ENCODE measurements at regions not wholly inside any gene's neighbourhood (a gene's known extent, or its start where the extent isn't known, plus 50 kb on each side); places are given as distances from the start of the nearest gene placed in this dataset.
"Not testable (repeated sequence)": the region's sequence is repeated elsewhere in the genome, so short reads cannot be mapped to it uniquely, and the experiment has no call there.

GRCh38 chr4:188435381-188435780 lies 296.1 kb downstream of the TRIML1 start:
- no peak overlapping the region for H3K4me3 Mint-ChIP-seq
- TF ChIP-seq CTCF (IDR thresholded peaks at IDR 0.05), result no peak
- POLR2A ChIA-PET, result no interaction called here
- ATAC-seq (ENCODE audit: poor library complexity) (no peak), DNase-seq (no peak)
- no peak overlapping the region for H3K27ac Mint-ChIP-seq
- peaks cover 0 to 25% of the 10 kb centered on the region in 2 experiments for H3K9me3 ChIP-seq (ENCODE audit: control insufficient read depth in 1 of 2, insufficient read depth in 1 of 2, low read length in 2 of 2)
- H3K4me1 ChIP-seq (ENCODE audit: insufficient read depth, low read length), result no peaks in the 10 kb centered on the region
- no peak overlapping the region for H3K27ac ChIP-seq (ENCODE audit: low read depth in 1 of 2, low read length in 2 of 2)
- no peaks in the 10 kb centered on the region for H3K36me3 Mint-ChIP-seq (ENCODE audit: low read depth)
- peaks cover 21% of the 10 kb centered on the region for H3K9me3 Mint-ChIP-seq
- no peaks in the 10 kb centered on the region for H3K27me3 Mint-ChIP-seq
- CTCF ChIA-PET, result no interaction called here
- intact Hi-C loops (cut with DNase I, micrococcal nuclease), result no loop called here
- no peak overlapping the region for H3K4me3 ChIP-seq (ENCODE audit: low read length)
- no peaks in the 10 kb centered on the region for H3K27me3 ChIP-seq (ENCODE audit: control insufficient read depth in 1 of 2, insufficient read depth in 2 of 2, low read length in 2 of 2)
- H3K36me3 ChIP-seq (ENCODE audit: insufficient read depth, low read length), result no peaks in the 10 kb centered on the region
- H3K4me1 Mint-ChIP-seq (ENCODE audit: low read depth), result no peaks in the 10 kb centered on the region

- Histone ChIP-seq H3K9me3 (ENCODE audit: control insufficient read depth in 1 of 2, insufficient read depth in 1 of 2, low read length in 2 of 2) (peaks cover 0 to 22% of the 10 kb centered on the region in 2 experiments), H3K4me3 (ENCODE audit: low read length) (no peak overlapping the region), H3K27me3 (ENCODE audit: control insufficient read depth in 1 of 2, insufficient read depth in 2 of 2, low read length in 2 of 2) (no peaks in the 10 kb centered on the region), H3K4me1 (ENCODE audit: insufficient read depth, low read length) (no peaks in the 10 kb centered on the region), H3K36me3 (ENCODE audit: insufficient read depth, low read length) (no peaks in the 10 kb centered on the region), H3K27ac (ENCODE audit: low read depth in 1 of 2, low read length in 2 of 2) (no peak overlapping the region)
- ATAC-seq (ENCODE audit: poor library complexity) (no peak), DNase-seq (no peak)
- CTCF ChIA-PET, result no interaction called here
- H3K27me3 Mint-ChIP-seq, result no peaks in the 10 kb centered on the region
- TF ChIP-seq CTCF (IDR thresholded peaks at IDR 0.05), result no peak
- no peaks in the 10 kb centered on the region for H3K36me3 Mint-ChIP-seq (ENCODE audit: low read depth)
- H3K9me3 Mint-ChIP-seq, result peaks cover 18% of the 10 kb centered on the region
- no peak overlapping the region for H3K27ac Mint-ChIP-seq
- H3K4me3 Mint-ChIP-seq, result no peak overlapping the region
- POLR2A ChIA-PET, result no interaction called here
- intact Hi-C loops (cut with DNase I, micrococcal nuclease), result no loop called here
- no peaks in the 10 kb centered on the region for H3K4me1 Mint-ChIP-seq (ENCODE audit: low read depth)
Observed at GRCh38 chr4:188437535-188437934, 298.3 kb downstream of the TRIML1 start.

- POLR2A ChIA-PET; H3K4me3 Mint-ChIP-seq; CTCF ChIA-PET; H3K27me3 ChIP-seq (ENCODE audit: control insufficient read depth in 1 of 2, insufficient read depth in 2 of 2, low read length in 2 of 2); DNase-seq; H3K27me3 Mint-ChIP-seq; H3K4me3 ChIP-seq (ENCODE audit: low read length); H3K4me1 ChIP-seq (ENCODE audit: insufficient read depth, low read length); H3K36me3 ChIP-seq (ENCODE audit: insufficient read depth, low read length); H3K36me3 Mint-ChIP-seq (ENCODE audit: low read depth); H3K27ac Mint-ChIP-seq; H3K4me1 Mint-ChIP-seq (ENCODE audit: low read depth); H3K27ac ChIP-seq (ENCODE audit: low read depth in 1 of 2, low read length in 2 of 2); intact Hi-C loops (cut with DNase I, micrococcal nuclease); ATAC-seq (ENCODE audit: poor library complexity): not testable (repeated sequence)
- peaks cover 0 to 18% of the 10 kb centered on the region in 2 experiments for H3K9me3 ChIP-seq (ENCODE audit: control insufficient read depth in 1 of 2, insufficient read depth in 1 of 2, low read length in 2 of 2)
- peaks cover 16% of the 10 kb centered on the region for H3K9me3 Mint-ChIP-seq
Observed at GRCh38 chr4:188438391-188438824, 299.2 kb downstream of the TRIML1 start.

- ChIA-PET POLR2A (no interaction called here), CTCF (no interaction called here)
- no peaks in the 10 kb centered on the region for H3K27me3 Mint-ChIP-seq
- Histone ChIP-seq H3K4me3 (ENCODE audit: low read length) (no peak overlapping the region), H3K9me3 (ENCODE audit: control insufficient read depth in 1 of 2, insufficient read depth in 1 of 2, low read length in 2 of 2) (peaks cover 0 to 23% of the 10 kb centered on the region in 2 experiments), H3K4me1 (ENCODE audit: insufficient read depth, low read length) (no peaks in the 10 kb centered on the region), H3K27ac (ENCODE audit: low read depth in 1 of 2, low read length in 2 of 2) (no peak overlapping the region), H3K36me3 (ENCODE audit: insufficient read depth, low read length) (no peaks in the 10 kb centered on the region), H3K27me3 (ENCODE audit: control insufficient read depth in 1 of 2, insufficient read depth in 2 of 2, low read length in 2 of 2) (no peaks in the 10 kb centered on the region)
- intact Hi-C loops (cut with DNase I, micrococcal nuclease), result no loop called here
- DNase-seq (no peak), ATAC-seq (ENCODE audit: poor library complexity) (no peak)
- H3K27ac Mint-ChIP-seq, result no peak overlapping the region
- peaks cover 15% of the 10 kb centered on the region for H3K9me3 Mint-ChIP-seq
- H3K4me3 Mint-ChIP-seq, result no peak overlapping the region
- TF ChIP-seq CTCF (IDR thresholded peaks at IDR 0.05), result no peak
- no peaks in the 10 kb centered on the region for H3K4me1 Mint-ChIP-seq (ENCODE audit: low read depth)
- no peaks in the 10 kb centered on the region for H3K36me3 Mint-ChIP-seq (ENCODE audit: low read depth)
Observed at GRCh38 chr4:188439641-188440311, 300.5 kb downstream of the TRIML1 start.

Measured in CD4-positive, alpha-beta T cell (primary cell).